SK-N-SH treated with all-trans-retinoic acid at 6 μM for 48 hours (cell line): ENCODE measurements at regions not wholly inside any gene's neighbourhood (a gene's known extent, or its start where the extent isn't known, plus 50 kb on each side); places are given as distances from the start of the nearest gene placed in this dataset.
A peak's percentile ranks its signal among the peaks of the same experiment; 100 is the strongest.

ENCODE experiments used
- ATAC-seq: fragments of 200-7000 bp; cut with Tn5 transposase; 3 replicates; pipeline ENCODE4 v1.9.1; 2020; ENCODE audit warnings: mild to moderate bottlenecking, moderate library complexity
- ARNTL ChIP-seq: fragments of 450-650 bp; formaldehyde crosslinking; IDR thresholded peaks from 2 replicates; pipeline ENCODE4 v1.5.0; 2020; ENCODE audit warnings: low read depth, mild to moderate bottlenecking, moderate library complexity, borderline replicate concordance
- BACH2 ChIP-seq: fragments of 250-450 bp; sonication (Bioruptor Pico); IDR thresholded peaks from 2 replicates; pipeline ENCODE4 v1.9.0; 2021; ENCODE audit warnings: mild to moderate bottlenecking, borderline replicate concordance
- CREB5 ChIP-seq: fragments of 250-450 bp; sonication (Bioruptor Pico); IDR thresholded peaks from 2 replicates; pipeline ENCODE4 v1.5.1; 2020; ENCODE audit warnings: low read depth, mild to moderate bottlenecking, moderate library complexity
- CSDC2 ChIP-seq: fragments of 250-450 bp; sonication (Bioruptor Pico); IDR thresholded peaks from 2 replicates; pipeline ENCODE4 v1.5.0; 2020; ENCODE audit warnings: mild to moderate bottlenecking, moderate library complexity
- CSRNP3 ChIP-seq: fragments of 250-450 bp; sonication (Bioruptor Pico); IDR thresholded peaks from 2 replicates; pipeline ENCODE4 v1.5.1; 2021; ENCODE audit warnings: mild to moderate bottlenecking, moderate library complexity
- ESRRG ChIP-seq: fragments of 250-450 bp; sonication (Bioruptor Pico); IDR thresholded peaks from 2 replicates; pipeline ENCODE4 v1.6.1; 2021; ENCODE audit warnings: mild to moderate bottlenecking
- GLIS3 ChIP-seq: fragments of 250-450 bp; sonication (Bioruptor Pico); IDR thresholded peaks from 2 replicates; pipeline ENCODE4 v1.5.0; 2020; ENCODE audit warnings: mild to moderate bottlenecking, moderate library complexity
- ISL1 ChIP-seq: fragments of 250-450 bp; sonication (Bioruptor Pico); IDR thresholded peaks from 2 replicates; pipeline ENCODE4 v2.1.2; 2022; ENCODE audit warnings: mild to moderate bottlenecking, moderate library complexity
- OSR1 ChIP-seq: fragments of 250-450 bp; sonication (Bioruptor Pico); IDR thresholded peaks from 2 replicates; pipeline ENCODE4 v1.8.0; 2022; ENCODE audit warnings: moderate library complexity, mild to moderate bottlenecking, inconsistent platforms
- PATZ1 ChIP-seq: fragments of 250-450 bp; sonication (Bioruptor Pico); IDR thresholded peaks from 2 replicates; pipeline ENCODE4 v1.8.0; 2020; ENCODE audit warnings: mild to moderate bottlenecking, moderate library complexity, borderline replicate concordance
- POU6F1 ChIP-seq: fragments of 250-450 bp; sonication (Bioruptor Pico); IDR thresholded peaks from 2 replicates; pipeline ENCODE4 v1.8.0; 2021; ENCODE audit warnings: low read depth, mild to moderate bottlenecking, moderate library complexity, borderline replicate concordance
- PPARA ChIP-seq: fragments of 250-450 bp; sonication (Bioruptor Pico); IDR thresholded peaks from 2 replicates; pipeline ENCODE4 v1.5.0; 2020; ENCODE audit warnings: mild to moderate bottlenecking, borderline replicate concordance
- RARB ChIP-seq: fragments of 250-450 bp; sonication (Bioruptor Pico); IDR thresholded peaks from 2 replicates; pipeline ENCODE4 v1.8.0; 2021; ENCODE audit warnings: mild to moderate bottlenecking, moderate library complexity
- TCF4 ChIP-seq: fragments of 250-450 bp; sonication (Bioruptor Pico); IDR thresholded peaks from 2 replicates; pipeline ENCODE4 v1.8.0; 2021; ENCODE audit warnings: mild to moderate bottlenecking, moderate library complexity, borderline replicate concordance
- TOX ChIP-seq: fragments of 250-450 bp; sonication (Bioruptor Pico); IDR thresholded peaks from 2 replicates; pipeline ENCODE4 v1.8.0; 2021; ENCODE audit warnings: mild to moderate bottlenecking, moderate library complexity, borderline replicate concordance
- ZC3H10 ChIP-seq: fragments of 250-450 bp; sonication (Bioruptor Pico); IDR thresholded peaks from 2 replicates; pipeline ENCODE4 v1.5.1; 2021; ENCODE audit warnings: mild to moderate bottlenecking, moderate library complexity
- ZFP3 ChIP-seq: fragments of 250-450 bp; sonication (Bioruptor Pico); IDR thresholded peaks from 2 replicates; pipeline ENCODE4 v1.5.0; 2020; ENCODE audit warnings: mild to moderate bottlenecking, moderate library complexity
- ZFP30 ChIP-seq: fragments of 450-650 bp; formaldehyde crosslinking; IDR thresholded peaks from 2 replicates; pipeline ENCODE4 v1.5.0; 2022; ENCODE audit warnings: mild to moderate bottlenecking, moderate library complexity
- ZNF565 ChIP-seq: fragments of 450-650 bp; formaldehyde crosslinking; conservative IDR thresholded peaks from 2 replicates; pipeline ENCODE4 v1.5.0; 2020; ENCODE audit warnings: low read depth, mild to moderate bottlenecking, moderate library complexity
- ZNF70 ChIP-seq: fragments of 450-650 bp; formaldehyde crosslinking; IDR thresholded peaks from 2 replicates; pipeline ENCODE4 v1.5.0; 2020; ENCODE audit warnings: mild to moderate bottlenecking, moderate library complexity
- ZNF8 ChIP-seq: fragments of 450-650 bp; formaldehyde crosslinking; IDR thresholded peaks from 2 replicates; pipeline ENCODE4 v1.5.0; 2020; ENCODE audit warnings: mild to moderate bottlenecking, moderate library complexity
- TF ChIP-seq, protein P1 (sequence below): fragments of 250-450 bp; sonication (Bioruptor Pico); IDR thresholded peaks from 2 replicates; pipeline ENCODE4 v1.5.0; 2020; ENCODE audit warnings: mild to moderate bottlenecking, moderate library complexity

DNA sequence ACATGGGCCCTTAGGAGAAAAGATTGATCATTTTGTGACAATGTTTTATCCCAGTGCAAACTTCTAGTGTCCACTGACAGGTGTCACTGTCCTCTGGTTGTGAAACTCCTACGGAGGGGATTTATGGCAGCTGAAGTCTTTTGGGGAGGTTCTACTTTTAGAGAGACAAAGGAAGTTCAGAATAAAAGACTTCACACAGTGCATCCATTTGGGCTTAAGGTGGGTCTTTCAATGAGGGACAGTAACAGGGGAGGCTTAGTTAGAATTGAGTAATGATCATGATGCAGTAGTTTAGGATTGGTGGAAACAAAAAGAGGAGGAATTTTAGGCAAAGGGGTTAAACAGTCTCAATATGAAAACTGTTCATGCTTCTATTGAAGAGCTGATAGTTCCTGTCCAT, 501.1 kb upstream of the NRP1 start:
- no peak for TF ChIP-seq GLIS3 (CRISPR knock-in tag)
- TF ChIP-seq ZNF8 (CRISPR knock-in tag), result no peak
- no peak for TF ChIP-seq ARNTL
- no peak for TF ChIP-seq ISL1 (CRISPR knock-in tag)
- TF ChIP-seq ZNF565, result no peak
- TF ChIP-seq ZFP3, result no peak
- no peak for TF ChIP-seq ZFP30
- TF ChIP-seq ESRRG (CRISPR knock-in tag), result no peak
- TF ChIP-seq PATZ1 (CRISPR knock-in tag), result no peak
- TF ChIP-seq PPARA, result no peak
- TF ChIP-seq, protein P1, sequence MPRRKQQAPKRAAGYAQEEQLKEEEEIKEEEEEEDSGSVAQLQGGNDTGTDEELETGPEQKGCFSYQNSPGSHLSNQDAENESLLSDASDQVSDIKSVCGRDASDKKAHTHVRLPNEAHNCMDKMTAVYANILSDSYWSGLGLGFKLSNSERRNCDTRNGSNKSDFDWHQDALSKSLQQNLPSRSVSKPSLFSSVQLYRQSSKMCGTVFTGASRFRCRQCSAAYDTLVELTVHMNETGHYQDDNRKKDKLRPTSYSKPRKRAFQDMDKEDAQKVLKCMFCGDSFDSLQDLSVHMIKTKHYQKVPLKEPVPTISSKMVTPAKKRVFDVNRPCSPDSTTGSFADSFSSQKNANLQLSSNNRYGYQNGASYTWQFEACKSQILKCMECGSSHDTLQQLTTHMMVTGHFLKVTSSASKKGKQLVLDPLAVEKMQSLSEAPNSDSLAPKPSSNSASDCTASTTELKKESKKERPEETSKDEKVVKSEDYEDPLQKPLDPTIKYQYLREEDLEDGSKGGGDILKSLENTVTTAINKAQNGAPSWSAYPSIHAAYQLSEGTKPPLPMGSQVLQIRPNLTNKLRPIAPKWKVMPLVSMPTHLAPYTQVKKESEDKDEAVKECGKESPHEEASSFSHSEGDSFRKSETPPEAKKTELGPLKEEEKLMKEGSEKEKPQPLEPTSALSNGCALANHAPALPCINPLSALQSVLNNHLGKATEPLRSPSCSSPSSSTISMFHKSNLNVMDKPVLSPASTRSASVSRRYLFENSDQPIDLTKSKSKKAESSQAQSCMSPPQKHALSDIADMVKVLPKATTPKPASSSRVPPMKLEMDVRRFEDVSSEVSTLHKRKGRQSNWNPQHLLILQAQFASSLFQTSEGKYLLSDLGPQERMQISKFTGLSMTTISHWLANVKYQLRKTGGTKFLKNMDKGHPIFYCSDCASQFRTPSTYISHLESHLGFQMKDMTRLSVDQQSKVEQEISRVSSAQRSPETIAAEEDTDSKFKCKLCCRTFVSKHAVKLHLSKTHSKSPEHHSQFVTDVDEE, result no peak
- no peak for ATAC-seq

DNA sequence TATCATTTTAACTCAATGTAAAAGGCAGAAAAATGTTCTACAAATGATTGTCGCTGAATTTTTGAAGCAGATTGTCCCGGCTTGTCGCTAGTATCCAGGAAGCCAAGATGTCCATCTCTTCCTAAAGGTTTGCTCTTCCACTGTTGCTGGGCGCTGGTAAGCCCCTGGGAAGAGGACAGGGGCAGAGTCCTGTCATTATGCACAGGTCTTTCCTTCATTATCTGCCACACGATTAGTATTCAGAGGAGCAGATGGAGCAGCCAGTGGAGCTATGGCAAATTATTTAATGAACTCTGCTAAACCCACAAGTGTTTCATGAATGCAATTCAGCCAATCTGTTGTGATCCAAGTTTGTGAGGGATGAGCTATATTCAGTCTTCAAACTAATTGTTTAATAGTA, 499.1 kb upstream of the NRP1 start:
- TF ChIP-seq TCF4 (CRISPR knock-in tag) (no peak), ZFP30 (no peak), ZNF70 (CRISPR knock-in tag) (no peak), BACH2 (CRISPR knock-in tag) (no peak), ZFP3 (no peak), RARB (CRISPR knock-in tag) (no peak), ESRRG (CRISPR knock-in tag) (no peak), OSR1 (CRISPR knock-in tag) (no peak), POU6F1 (CRISPR knock-in tag) (no peak), ISL1 (CRISPR knock-in tag) (no peak), CREB5 (CRISPR knock-in tag) (no peak), TOX (CRISPR knock-in tag) (no peak), ZC3H10 (CRISPR knock-in tag) (no peak), CSDC2 (CRISPR knock-in tag) (no peak), GLIS3 (CRISPR knock-in tag) (no peak), CSRNP3 (CRISPR knock-in tag) (no peak)
- no peak for ATAC-seq

DNA sequence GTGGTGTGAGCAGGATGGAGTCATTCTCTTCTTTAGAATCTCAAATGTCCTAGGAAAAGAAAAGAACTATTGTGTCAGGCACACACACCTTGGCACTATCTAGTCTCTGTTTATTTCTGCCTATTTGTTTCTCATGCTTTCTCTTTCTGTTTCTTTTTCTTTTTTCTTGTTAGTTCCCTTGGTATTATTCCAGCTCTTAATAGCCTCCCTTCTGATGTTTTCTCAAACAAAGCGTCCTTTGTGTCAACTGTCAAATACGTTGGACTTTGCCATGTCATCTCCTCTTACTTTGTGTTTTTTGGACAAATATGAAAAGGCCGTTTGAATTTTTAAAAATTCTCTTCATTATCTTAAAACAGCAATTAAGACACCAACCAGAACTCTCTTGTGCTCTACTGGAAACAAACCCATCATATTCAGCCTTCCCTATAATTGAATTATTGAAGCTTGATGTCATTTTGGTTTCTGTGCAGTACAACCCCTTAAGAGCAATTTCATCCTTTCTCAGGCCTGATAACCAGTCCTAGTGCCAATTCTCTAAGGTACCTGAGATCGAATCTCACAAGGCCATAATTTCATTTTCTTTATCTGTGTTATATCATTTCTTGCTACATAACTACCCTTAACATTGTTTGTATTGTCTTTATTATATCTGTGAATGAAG, 497.8 kb upstream of the NRP1 start:
- no peak for ATAC-seq
- TF ChIP-seq TCF4 (CRISPR knock-in tag), result no peak
- TF ChIP-seq TOX (CRISPR knock-in tag), result no peak
- TF ChIP-seq ISL1 (CRISPR knock-in tag), result peak; percentile 64
- TF ChIP-seq ESRRG (CRISPR knock-in tag), result no peak
